HG03342 (cell line): ENCODE measurements at regions not wholly inside any gene's neighbourhood (a gene's known extent, or its start where the extent isn't known, plus 50 kb on each side); places are given as distances from the start of the nearest gene placed in this dataset.
"Not testable (repeated sequence)": the region's sequence is repeated elsewhere in the genome, so short reads cannot be mapped to it uniquely, and the experiment has no call there.

ENCODE experiments used
- ATAC-seq: cut with Tn5 transposase; IDR thresholded peaks from one replicate; pipeline ENCODE4 v1.9.1; 2021; ENCODE audit warnings: mild to moderate bottlenecking, moderate library complexity; ENCODE audit not compliant: unreplicated experiment

GRCh38 chr5:134471858-134472449, 53.5 kb upstream of the JADE2 start:
- not testable (repeated sequence) for ATAC-seq

DNA sequence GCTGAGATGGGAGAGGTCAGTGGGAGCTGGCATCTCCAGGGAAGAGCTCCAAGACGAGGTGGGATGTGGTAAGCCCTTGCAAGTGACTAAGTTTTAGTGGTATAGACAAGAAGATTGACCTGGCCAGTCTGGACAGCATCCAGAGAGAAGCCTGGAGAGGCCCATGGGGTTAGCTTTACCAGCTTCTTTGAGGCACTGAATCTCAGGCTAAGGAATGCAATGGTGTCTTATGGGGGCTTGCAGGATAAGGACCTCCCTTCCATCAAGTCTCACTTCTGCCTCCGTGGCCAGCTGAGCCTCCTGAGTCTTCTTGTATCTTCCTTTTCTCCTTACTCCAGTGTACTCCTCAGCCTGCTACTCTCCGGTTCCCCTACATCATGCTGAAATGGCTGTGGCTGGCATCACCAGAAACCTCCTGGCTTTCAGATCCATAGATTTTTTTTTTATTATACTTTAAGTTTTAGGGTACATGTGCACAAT, 56.5 kb upstream of the JADE2 start:
- ATAC-seq = no peak

DNA sequence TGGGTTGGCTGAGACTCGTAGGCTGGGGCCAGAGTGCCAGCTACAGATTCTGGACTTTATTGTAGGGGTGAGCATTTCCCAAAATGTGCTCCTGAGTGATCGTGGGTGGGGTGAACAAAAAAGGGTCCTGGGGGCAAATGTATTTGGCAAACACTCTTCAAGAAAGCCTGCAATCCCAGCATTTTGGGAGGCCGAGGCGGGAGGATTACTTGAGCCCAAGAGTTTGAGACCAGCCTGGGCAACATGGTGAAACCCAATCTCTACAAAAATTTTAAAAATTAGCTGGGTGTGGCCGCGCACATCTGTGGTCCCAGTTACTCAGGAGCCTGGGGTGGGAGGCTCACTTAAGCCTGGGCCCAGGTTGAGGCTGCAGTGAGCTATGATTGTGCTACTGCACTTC, 55.5 kb upstream of the CDKN2AIPNL start:
- no peak for ATAC-seq

- ATAC-seq = peak; percentile 37
These were observed 54.8 kb upstream of the CDKN2AIPNL start for GRCh38 chr5:134466241-134467069.

DNA sequence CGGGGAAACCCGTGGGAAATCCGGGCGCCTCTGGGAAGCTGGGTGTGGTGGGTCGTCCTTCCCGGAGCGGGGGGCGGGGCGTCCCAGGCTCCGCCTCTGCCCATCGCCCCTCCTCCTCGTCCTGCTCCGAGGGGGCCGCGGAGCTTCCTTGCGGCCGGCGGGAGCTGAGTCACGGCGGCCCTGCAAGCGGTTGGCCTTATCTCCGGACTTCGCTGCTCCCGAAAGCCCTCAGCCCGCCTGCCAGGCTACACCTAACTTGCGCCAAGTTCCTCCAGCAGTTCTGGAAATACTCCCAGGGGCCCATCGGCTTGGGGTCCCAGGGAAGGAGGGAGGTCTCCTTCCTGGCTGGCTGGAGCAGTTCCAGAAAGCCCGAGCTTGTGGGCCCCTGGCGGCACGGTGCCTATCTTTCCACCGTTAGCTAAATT, 54.1 kb upstream of the CDKN2AIPNL start:
- ATAC-seq = peak; percentile 82

- ATAC-seq = peak; percentile 27
These were observed 53.5 kb upstream of the CDKN2AIPNL start for GRCh38 chr5:134464988-134465815.

DNA sequence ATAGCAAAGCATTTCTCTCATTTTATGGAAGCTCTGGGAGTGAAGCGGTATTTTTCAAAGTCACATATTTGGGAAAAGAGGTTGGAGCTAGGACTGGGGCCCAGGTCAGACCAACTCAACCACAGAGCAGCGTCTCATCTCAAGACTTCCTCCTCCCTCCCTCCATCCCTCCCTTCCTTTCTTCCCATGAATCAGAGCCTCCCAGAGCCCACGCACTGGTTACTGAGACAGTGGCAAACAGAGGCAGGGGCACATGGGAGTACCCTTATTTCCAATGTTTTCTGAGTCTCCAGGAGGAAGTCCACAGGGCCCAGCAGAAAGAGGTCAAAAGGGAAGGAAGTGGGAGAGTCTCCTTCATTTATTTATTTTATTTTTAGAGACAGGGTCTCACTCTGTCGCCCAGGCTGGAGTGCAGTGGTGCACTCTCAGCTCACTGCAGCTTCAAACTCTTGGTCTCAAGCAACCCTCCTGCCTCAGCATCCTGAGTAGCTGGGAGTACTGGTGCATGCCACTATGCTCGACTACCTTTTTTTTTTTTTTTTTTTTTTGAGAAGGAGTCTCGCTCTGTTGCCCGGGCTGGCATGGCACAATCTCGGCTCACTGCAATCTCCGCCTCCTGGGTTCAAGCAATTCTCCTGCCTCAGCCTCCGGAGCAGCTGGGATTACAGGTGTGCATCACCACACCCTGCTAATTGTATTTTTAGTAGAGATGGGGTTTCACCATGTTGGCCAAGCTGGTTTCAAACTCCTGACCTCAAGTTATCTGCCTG, 52.5 kb upstream of the CDKN2AIPNL start:
- ATAC-seq = no peak

- no peak for ATAC-seq
These were observed 51.6 kb upstream of the CDKN2AIPNL start for GRCh38 chr5:134463176-134463720.

GRCh38 chr5:134462761-134463160, 51.1 kb upstream of the CDKN2AIPNL start:
- ATAC-seq = no peak

- ATAC-seq = no peak
These were observed 50.4 kb upstream of the CDKN2AIPNL start for GRCh38 chr5:134462047-134462575.
